IMR-90 (cell line): ENCODE measurements at regions not wholly inside any gene's neighbourhood (a gene's known extent, or its start where the extent isn't known, plus 50 kb on each side); places are given as distances from the start of the nearest gene placed in this dataset.

Experiments used
- ATAC-seq: fragments of 200-7000 bp; cut with Tn5 transposase; 2 replicates; pipeline ENCODE4 v1.9.1; 2020; ENCODE audit warnings: low read depth, mild to moderate bottlenecking, moderate library complexity
- BruUV-seq: library from RNA; stranded (reverse); fragments of 400-500 nt; replicated peaks from 2 replicates; lab custom pipeline; 2021; lab: Mats Ljungman, UMichigan
- CTCF ChIA-PET: fragments of 300-600 bp; formaldehyde crosslinking; extraction: SDS; loops from one replicate; lab custom pipeline; 2021; ENCODE audit warnings: antibody characterized with exemption; lab: Yijun Ruan, JAX
- POLR2A ChIA-PET: fragments of 300-600 bp; sonication (Branson Sonifier 250); formaldehyde crosslinking; loops from one replicate; lab custom pipeline; 2022; ENCODE audit warnings: antibody characterized with exemption; ENCODE audit not compliant: unreplicated experiment; lab: Charles Lee
- DNase-seq: peaks from one replicate; pipeline ENCODE4 v3.0.0; 2013
- H2AFZ ChIP-seq: replicated peaks from 2 replicates; pipeline ENCODE3; 2013; ENCODE audit warnings: low read length, mild to moderate bottlenecking; ENCODE audit not compliant: poor library complexity
- H2AK5ac ChIP-seq: 2 replicates; pipeline ENCODE4 v1.6.1; 2013; ENCODE audit warnings: low read depth, low read length, inconsistent platforms
- H2AK9ac ChIP-seq: replicated peaks from 2 replicates; pipeline ENCODE3; 2013; ENCODE audit warnings: mild to moderate bottlenecking, low read depth, low read length, moderate library complexity; ENCODE audit not compliant: poor library complexity
- H2BK120ac ChIP-seq: 2 replicates; pipeline ENCODE4 v1.6.1; 2013; ENCODE audit warnings: low read depth, low read length, inconsistent platforms
- H2BK15ac ChIP-seq: 3 replicates; pipeline ENCODE4 v1.6.1; 2013; ENCODE audit warnings: low read depth, low read length, inconsistent platforms
- H2BK20ac ChIP-seq: 2 replicates; pipeline ENCODE4 v1.6.1; 2013; ENCODE audit warnings: low read depth, mild to moderate bottlenecking, inconsistent platforms, low read length, moderate library complexity
- H2BK5ac ChIP-seq: 2 replicates; pipeline ENCODE4 v1.6.1; 2013; ENCODE audit warnings: mild to moderate bottlenecking, low read depth, low read length, inconsistent platforms; ENCODE audit not compliant: poor library complexity, severe bottlenecking
- H3K14ac ChIP-seq: replicated peaks from 2 replicates; pipeline ENCODE4 v1.6.1; 2013; ENCODE audit warnings: low read depth, low read length, inconsistent platforms
- H3K18ac ChIP-seq: 2 replicates; pipeline ENCODE4 v1.6.1; 2013; ENCODE audit warnings: low read depth, low read length, control low read depth
- H3K23ac ChIP-seq: 2 replicates; pipeline ENCODE4 v1.6.1; 2013; ENCODE audit warnings: low read depth, low read length, inconsistent platforms
- H3K27ac ChIP-seq: 2 replicates; pipeline ENCODE4 v1.5.1; 2013; ENCODE audit warnings: mild to moderate bottlenecking, control low read depth, low read length; ENCODE audit not compliant: insufficient read depth
- H3K27me3 ChIP-seq: 2 replicates; pipeline ENCODE4 v1.6.1; 2013; ENCODE audit warnings: low read length; ENCODE audit not compliant: control insufficient read depth, insufficient read depth
- H3K36me3 ChIP-seq: 2 replicates; pipeline ENCODE4 v1.6.1; 2013; ENCODE audit warnings: low read length, mixed read lengths; ENCODE audit not compliant: control insufficient read depth, insufficient read depth
- H3K4ac ChIP-seq: 2 replicates; pipeline ENCODE4 v1.6.1; 2013; ENCODE audit warnings: low read depth, low read length, inconsistent platforms
- H3K4me1 ChIP-seq: 2 replicates; pipeline ENCODE4 v1.6.1; 2013; ENCODE audit warnings: low read length, mixed read lengths; ENCODE audit not compliant: control insufficient read depth, insufficient read depth
- H3K4me2 ChIP-seq: 2 replicates; pipeline ENCODE4 v1.6.1; 2013; ENCODE audit warnings: low read depth, mild to moderate bottlenecking, control low read depth, low read length, moderate library complexity
- H3K4me3 ChIP-seq: 2 replicates; pipeline ENCODE4 v1.5.1; 2013; ENCODE audit warnings: low read depth, mild to moderate bottlenecking, control low read depth, low read length, moderate library complexity; ENCODE audit not compliant: insufficient read depth
- H3K56ac ChIP-seq: 2 replicates; pipeline ENCODE4 v1.6.1; 2013; ENCODE audit warnings: low read length, inconsistent platforms; ENCODE audit not compliant: insufficient read depth; ENCODE audit errors: extremely low read depth
- H3K79me1 ChIP-seq, 2 experiments: 2 replicates each; pipeline ENCODE4 v1.6.1; 2013; ENCODE audit warnings: low read length in 2 of 2, inconsistent platforms in 1 of 2, low read depth in 1 of 2
- H3K9ac ChIP-seq: 2 replicates; pipeline ENCODE4 v1.6.1; 2013; ENCODE audit warnings: low read depth, low read length, control low read depth
- H3K9me1 ChIP-seq: 2 replicates; pipeline ENCODE4 v1.6.1; 2013; ENCODE audit warnings: low read length, inconsistent platforms; ENCODE audit not compliant: insufficient read depth
- H3K9me3 ChIP-seq: 2 replicates; pipeline ENCODE4 v1.6.1; 2013; ENCODE audit warnings: low read length; ENCODE audit not compliant: control insufficient read depth, insufficient read depth
- H4K20me1 ChIP-seq: 2 replicates; pipeline ENCODE4 v1.6.1; 2013; ENCODE audit warnings: low read length, inconsistent platforms; ENCODE audit not compliant: insufficient read depth
- H4K5ac ChIP-seq: 2 replicates; pipeline ENCODE4 v1.6.1; 2013; ENCODE audit warnings: mild to moderate bottlenecking, low read depth, low read length, control low read depth
- H4K8ac ChIP-seq, 2 experiments: 2 replicates each; pipeline ENCODE4 v1.6.1; 2013; ENCODE audit warnings: low read depth in 2 of 2, low read length in 2 of 2, control low read depth in 1 of 2, inconsistent platforms in 1 of 2
- H4K91ac ChIP-seq: 2 replicates; pipeline ENCODE4 v1.6.1; 2013; ENCODE audit warnings: low read depth, low read length, inconsistent platforms; ENCODE audit not compliant: insufficient read depth
- CEBPB ChIP-seq: IDR thresholded peaks from 2 replicates; pipeline ENCODE4 v1.6.1; 2012; ENCODE audit warnings: low read depth, low read length, improper control_type of control experiment
- CHD1 ChIP-seq: IDR thresholded peaks from 2 replicates; pipeline ENCODE4 v1.6.1; 2012; ENCODE audit warnings: low read depth, low read length, improper control_type of control experiment
- ELK1 ChIP-seq: fragments of 150-350 bp; IDR thresholded peaks from 2 replicates; pipeline ENCODE4 v1.6.1; 2016; ENCODE audit warnings: low read depth, mild to moderate bottlenecking, low read length, moderate library complexity, borderline replicate concordance
- MXI1 ChIP-seq: IDR thresholded peaks from 2 replicates; pipeline ENCODE4 v1.6.1; 2012; ENCODE audit warnings: low read depth, mild to moderate bottlenecking, low read length, moderate library complexity, borderline replicate concordance
- RCOR1 ChIP-seq: IDR thresholded peaks from 2 replicates; pipeline ENCODE4 v1.6.1; 2012; ENCODE audit warnings: mild to moderate bottlenecking, low read length, improper control_type of control experiment; ENCODE audit not compliant: insufficient replicate concordance
- RFX5 ChIP-seq: IDR thresholded peaks from 2 replicates; pipeline ENCODE4 v1.8.0; 2012; ENCODE audit warnings: low read depth, mild to moderate bottlenecking, low read length, moderate library complexity
- SMC3 ChIP-seq: fragments of 150-350 bp; IDR thresholded peaks from 2 replicates; pipeline ENCODE4 v1.6.1; 2016; ENCODE audit warnings: low read depth, mild to moderate bottlenecking, antibody characterized with exemption, low read length, moderate library complexity
- WGBS, 2 experiments: methylation state at CpG; one replicate each; pipeline versions ENCODE4 v1.1.5 to v1.1.7; 2013; ENCODE audit warnings: missing lambda C conversion rate in 2 of 2; ENCODE audit not compliant: insufficient read length in 1 of 2; ENCODE audit errors: extremely low coverage in 2 of 2; 5-methylcytosine and 5-hydroxymethylcytosine counted together
- dilution Hi-C: fragments of 300-500 bp; cut with HindIII; formaldehyde crosslinking; loops from one replicate; pipeline ENCODE4 v1.14.3; 2018; ENCODE audit warnings: low sequenced_read_pairs; ENCODE audit not compliant: unreplicated experiment
- in situ Hi-C: fragments of 300-500 bp; cut with MboI; formaldehyde crosslinking; loops from 3 replicates; pipeline ENCODE4 v1.14.3; 2019; ENCODE audit warnings: low sequenced_read_pairs, inconsistent platforms, mixed read lengths
- intact Hi-C: fragments of 100-400 bp; cut with micrococcal nuclease; formaldehyde crosslinking; loops from 2 replicates; pipeline ENCODE4 v1.10.0; 2022
- TF ChIP-seq, protein P1 (sequence below): conservative IDR thresholded peaks from 2 replicates; pipeline ENCODE4 v1.5.1; 2012; ENCODE audit warnings: mild to moderate bottlenecking, low read depth, low read length, improper control_type of control experiment

- Histone ChIP-seq H2BK15ac (no peak overlapping the region), H3K9me3 (no peaks in the 10 kb centered on the region), H4K20me1 (no peaks in the 10 kb centered on the region), H3K36me3 (no peaks in the 10 kb centered on the region), H3K14ac (no peak overlapping the region), H3K56ac (no peak overlapping the region), H2BK5ac (no peak overlapping the region), H3K4me1 (peaks cover 2% of the 10 kb centered on the region), H3K27me3 (no peaks in the 10 kb centered on the region), H3K4me3 (no peak overlapping the region), H3K4me2 (no peak overlapping the region), H2BK20ac (no peak overlapping the region), H3K18ac (no peak overlapping the region), H3K23ac (no peak overlapping the region), H2AK9ac (no peak overlapping the region), H2AK5ac (no peak overlapping the region), H2BK120ac (no peak overlapping the region), H3K9me1 (no peaks in the 10 kb centered on the region), H4K8ac (no peak overlapping the region), H3K27ac (no peak overlapping the region), H3K4ac (no peak overlapping the region), H2AFZ (no peak overlapping the region), H3K9ac (no peak overlapping the region), H3K79me1 (no peaks in the 10 kb centered on the region), H4K91ac (no peak overlapping the region), H4K5ac (no peak overlapping the region)
- DNase-seq (no peak), ATAC-seq (no peak)
- CTCF ChIA-PET, result no interaction called here
- WGBS, 2 experiments, result no CpG with 5 or more reads among the region's 1 CpG
- in situ Hi-C loops, result no loop called here
- no peak for TF ChIP-seq RFX5
- TF ChIP-seq CHD1, result no peak
- TF ChIP-seq RCOR1, result no peak
- no peak for TF ChIP-seq CEBPB
- TF ChIP-seq SMC3, result no peak
- TF ChIP-seq, protein P1, sequence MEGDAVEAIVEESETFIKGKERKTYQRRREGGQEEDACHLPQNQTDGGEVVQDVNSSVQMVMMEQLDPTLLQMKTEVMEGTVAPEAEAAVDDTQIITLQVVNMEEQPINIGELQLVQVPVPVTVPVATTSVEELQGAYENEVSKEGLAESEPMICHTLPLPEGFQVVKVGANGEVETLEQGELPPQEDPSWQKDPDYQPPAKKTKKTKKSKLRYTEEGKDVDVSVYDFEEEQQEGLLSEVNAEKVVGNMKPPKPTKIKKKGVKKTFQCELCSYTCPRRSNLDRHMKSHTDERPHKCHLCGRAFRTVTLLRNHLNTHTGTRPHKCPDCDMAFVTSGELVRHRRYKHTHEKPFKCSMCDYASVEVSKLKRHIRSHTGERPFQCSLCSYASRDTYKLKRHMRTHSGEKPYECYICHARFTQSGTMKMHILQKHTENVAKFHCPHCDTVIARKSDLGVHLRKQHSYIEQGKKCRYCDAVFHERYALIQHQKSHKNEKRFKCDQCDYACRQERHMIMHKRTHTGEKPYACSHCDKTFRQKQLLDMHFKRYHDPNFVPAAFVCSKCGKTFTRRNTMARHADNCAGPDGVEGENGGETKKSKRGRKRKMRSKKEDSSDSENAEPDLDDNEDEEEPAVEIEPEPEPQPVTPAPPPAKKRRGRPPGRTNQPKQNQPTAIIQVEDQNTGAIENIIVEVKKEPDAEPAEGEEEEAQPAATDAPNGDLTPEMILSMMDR, result no peak
- TF ChIP-seq ELK1, result no peak
- TF ChIP-seq MXI1, result no peak
- no TSS peak for BruUV-seq
- POLR2A ChIA-PET, result no interaction called here
- intact Hi-C loops, result no loop called here
- dilution Hi-C loops, result no loop called here
These were observed 143.5 kb upstream of the NECTIN3 start for GRCh38 chr3:110928016-110928662.
